ENCODE measurements at regions not wholly inside any gene's neighbourhood (a gene's known extent, or its start where the extent isn't known, plus 50 kb on each side); places are given as distances from the start of the nearest gene placed in this dataset.

- TF ChIP-seq, protein P1, sequence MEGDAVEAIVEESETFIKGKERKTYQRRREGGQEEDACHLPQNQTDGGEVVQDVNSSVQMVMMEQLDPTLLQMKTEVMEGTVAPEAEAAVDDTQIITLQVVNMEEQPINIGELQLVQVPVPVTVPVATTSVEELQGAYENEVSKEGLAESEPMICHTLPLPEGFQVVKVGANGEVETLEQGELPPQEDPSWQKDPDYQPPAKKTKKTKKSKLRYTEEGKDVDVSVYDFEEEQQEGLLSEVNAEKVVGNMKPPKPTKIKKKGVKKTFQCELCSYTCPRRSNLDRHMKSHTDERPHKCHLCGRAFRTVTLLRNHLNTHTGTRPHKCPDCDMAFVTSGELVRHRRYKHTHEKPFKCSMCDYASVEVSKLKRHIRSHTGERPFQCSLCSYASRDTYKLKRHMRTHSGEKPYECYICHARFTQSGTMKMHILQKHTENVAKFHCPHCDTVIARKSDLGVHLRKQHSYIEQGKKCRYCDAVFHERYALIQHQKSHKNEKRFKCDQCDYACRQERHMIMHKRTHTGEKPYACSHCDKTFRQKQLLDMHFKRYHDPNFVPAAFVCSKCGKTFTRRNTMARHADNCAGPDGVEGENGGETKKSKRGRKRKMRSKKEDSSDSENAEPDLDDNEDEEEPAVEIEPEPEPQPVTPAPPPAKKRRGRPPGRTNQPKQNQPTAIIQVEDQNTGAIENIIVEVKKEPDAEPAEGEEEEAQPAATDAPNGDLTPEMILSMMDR (IDR thresholded peaks at IDR 0.05) = no peak
- no peak for TF ChIP-seq POLR2A (IDR thresholded peaks at IDR 0.05)
Observed at GRCh38 chr15:31162721-31163510, 61.4 kb upstream of the TRPM1 start.

Data from right lobe of liver (tissue), 4 donors.